Urinary bladder (tissue), 3 donors: ENCODE measurements at regions not wholly inside any gene's neighbourhood (a gene's known extent, or its start where the extent isn't known, plus 50 kb on each side); places are given as distances from the start of the nearest gene placed in this dataset.

Experiments used
- DNase-seq: peaks from one replicate; pipeline ENCODE4 v3.0.0-alpha.2; 2015; ENCODE audit errors: extremely low spot score
- H3K27ac ChIP-seq: one replicate; pipeline ENCODE4 v1.5.1; 2013; ENCODE audit warnings: low read depth, mild to moderate bottlenecking, moderate library complexity
- H3K36me3 ChIP-seq: one replicate; pipeline ENCODE4 v1.6.1; 2013; ENCODE audit warnings: mild to moderate bottlenecking, moderate library complexity; ENCODE audit not compliant: insufficient read depth
- H3K4me1 ChIP-seq: one replicate; pipeline ENCODE4 v1.6.1; 2013; ENCODE audit warnings: mild to moderate bottlenecking, moderate library complexity; ENCODE audit not compliant: insufficient read depth
- H3K4me3 ChIP-seq: one replicate; pipeline ENCODE4 v1.5.1; 2013; ENCODE audit warnings: low read depth, low read length
- WGBS: extraction: QIAGEN DNeasy Blood & Tissue Kit; methylation state at CpG from one replicate; pipeline ENCODE4 v1.1.7; 2013; 5-methylcytosine and 5-hydroxymethylcytosine counted together
- donor health status: healthy with polysubstance abuse.
- donor health status: healthy.

DNA sequence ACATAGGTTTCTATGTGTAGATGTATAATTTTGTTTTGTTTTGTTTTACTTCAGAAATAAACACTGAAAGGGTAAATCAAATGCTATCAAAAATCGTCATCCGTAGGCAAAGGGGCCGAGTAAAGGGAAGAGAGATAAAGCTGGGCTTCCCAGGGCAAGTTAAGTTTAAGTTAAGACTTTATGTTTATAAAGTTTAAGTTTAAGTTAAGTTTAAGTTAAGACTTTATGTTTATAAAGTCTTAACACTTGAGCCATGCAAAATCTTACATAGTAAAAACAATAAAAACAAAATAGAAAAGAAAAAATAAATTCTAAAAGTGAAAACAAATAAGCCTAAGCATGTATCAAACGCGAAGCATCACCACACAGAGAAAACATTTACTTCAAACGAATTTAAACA lies 216.1 kb upstream of the SYNDIG1 start:
- H3K4me3 ChIP-seq = no peak overlapping the region
- H3K27ac ChIP-seq = no peak overlapping the region
- no peak for DNase-seq
- H3K36me3 ChIP-seq = no peaks in the 10 kb centered on the region
- no peaks in the 10 kb centered on the region for H3K4me1 ChIP-seq
- WGBS = 58% methylated on average over 6 of the region's 6 CpGs

DNA sequence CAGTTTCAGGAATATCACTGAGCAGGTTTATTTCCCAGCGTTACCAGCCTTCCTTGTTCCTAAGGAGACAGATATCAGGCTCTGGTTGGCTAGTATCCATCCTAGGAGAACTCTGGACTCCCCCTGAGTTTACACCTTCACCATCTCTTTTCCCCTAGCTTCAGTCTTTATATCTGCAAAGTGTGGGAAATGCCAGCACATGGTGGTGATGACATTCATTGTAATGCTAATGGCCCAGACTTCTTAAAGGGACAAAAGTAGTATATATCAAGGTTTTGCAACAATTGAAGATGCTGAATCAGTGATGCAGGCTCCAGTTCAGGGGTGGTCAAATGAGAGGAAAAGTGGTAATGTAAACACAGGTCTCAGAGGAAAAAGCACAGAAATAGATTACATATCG lies 224.3 kb upstream of the SYNDIG1 start:
- no peak for DNase-seq
- Histone ChIP-seq H3K27ac (no peak overlapping the region), H3K4me1 (no peaks in the 10 kb centered on the region), H3K4me3 (no peak overlapping the region), H3K36me3 (no peaks in the 10 kb centered on the region)
- WGBS = 55% methylated on average over 2 of the region's 2 CpGs

- H3K4me3 ChIP-seq = no peak overlapping the region
- H3K4me1 ChIP-seq = no peaks in the 10 kb centered on the region
- DNase-seq = no peak
- no peaks in the 10 kb centered on the region for H3K36me3 ChIP-seq
- 87% methylated on average over 4 of the region's 4 CpGs for WGBS
- no peak overlapping the region for H3K27ac ChIP-seq
These were observed 226.7 kb upstream of the SYNDIG1 start for GRCh38 chr20:24242763-24243162.

GRCh38 chr20:24241466-24241865 lies 228.0 kb upstream of the SYNDIG1 start:
- Histone ChIP-seq H3K36me3 (no peaks in the 10 kb centered on the region), H3K4me3 (no peak overlapping the region), H3K27ac (no peak overlapping the region), H3K4me1 (no peaks in the 10 kb centered on the region)
- 90% methylated on average over 7 of the region's 7 CpGs for whole genome bisulfite sequencing
- no peak for DNase-seq

GRCh38 chr20:24236963-24237362 lies 232.5 kb upstream of the SYNDIG1 start:
- H3K36me3 ChIP-seq = no peaks in the 10 kb centered on the region
- no peak overlapping the region for H3K27ac ChIP-seq
- no peak for DNase-seq
- H3K4me3 ChIP-seq = no peak overlapping the region
- no peaks in the 10 kb centered on the region for H3K4me1 ChIP-seq
- 83% methylated on average over 3 of the region's 3 CpGs for WGBS

- DNase-seq = no peak
- H3K36me3 ChIP-seq = no peaks in the 10 kb centered on the region
- H3K4me1 ChIP-seq = no peaks in the 10 kb centered on the region
- no peak overlapping the region for H3K27ac ChIP-seq
- WGBS = 54% methylated on average over 8 of the region's 8 CpGs
- no peak overlapping the region for H3K4me3 ChIP-seq
These were observed 233.2 kb upstream of the SYNDIG1 start for GRCh38 chr20:24236201-24236600.

DNA sequence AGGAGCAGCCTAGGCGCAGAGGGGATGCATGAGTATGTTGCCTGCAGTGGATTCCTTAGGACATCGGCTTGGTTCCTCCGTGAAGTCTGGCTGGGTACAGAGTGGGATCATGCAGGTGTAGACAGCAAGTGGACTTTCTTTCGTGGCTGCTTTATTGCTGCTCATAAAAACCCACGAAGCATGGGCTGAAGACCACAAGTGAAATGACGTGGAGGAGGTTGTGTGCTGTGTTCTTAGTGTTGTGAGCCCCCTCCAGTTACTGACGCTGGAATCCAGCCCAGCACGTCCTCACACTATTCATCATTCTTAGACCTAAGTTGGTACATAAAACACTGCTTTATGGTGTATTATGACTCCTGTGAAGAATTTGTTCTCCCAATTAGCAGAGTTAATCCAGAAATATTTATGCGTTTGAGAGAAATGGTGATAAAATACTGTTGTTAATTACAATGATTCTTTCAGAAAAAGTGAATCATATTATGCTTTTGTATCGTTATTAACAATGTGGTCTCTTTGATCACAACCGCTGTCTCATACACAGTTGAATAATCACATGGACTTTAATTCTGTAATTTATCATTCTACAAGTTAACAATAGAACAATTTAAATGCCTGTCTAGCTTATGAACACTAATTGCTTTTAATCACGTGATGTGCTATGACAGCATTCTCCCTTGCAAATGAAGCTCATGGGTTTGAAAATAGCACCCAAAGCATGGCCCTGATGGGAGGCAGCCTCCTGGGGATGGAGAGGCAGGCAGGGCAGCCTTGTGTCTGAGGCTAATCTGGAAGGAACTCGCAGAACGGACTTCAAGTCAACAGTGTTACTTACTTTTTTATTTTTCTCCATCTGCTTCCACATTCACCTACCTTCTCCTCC lies 233.9 kb upstream of the SYNDIG1 start:
- no peaks in the 10 kb centered on the region for H3K36me3 ChIP-seq
- no peak overlapping the region for H3K4me3 ChIP-seq
- no peak for DNase-seq
- 70% methylated on average over 14 of the region's 14 CpGs for WGBS
- H3K4me1 ChIP-seq = no peaks in the 10 kb centered on the region
- H3K27ac ChIP-seq = no peak overlapping the region

- H3K4me3 ChIP-seq = no peak overlapping the region
- no peak for DNase-seq
- H3K4me1 ChIP-seq = no peaks in the 10 kb centered on the region
- no peak overlapping the region for H3K27ac ChIP-seq
- H3K36me3 ChIP-seq = no peaks in the 10 kb centered on the region
- 26% methylated on average over 3 of the region's 3 CpGs for WGBS
These were observed 239.0 kb upstream of the GGTLC1 start for GRCh38 chr20:24227600-24227999.

DNA sequence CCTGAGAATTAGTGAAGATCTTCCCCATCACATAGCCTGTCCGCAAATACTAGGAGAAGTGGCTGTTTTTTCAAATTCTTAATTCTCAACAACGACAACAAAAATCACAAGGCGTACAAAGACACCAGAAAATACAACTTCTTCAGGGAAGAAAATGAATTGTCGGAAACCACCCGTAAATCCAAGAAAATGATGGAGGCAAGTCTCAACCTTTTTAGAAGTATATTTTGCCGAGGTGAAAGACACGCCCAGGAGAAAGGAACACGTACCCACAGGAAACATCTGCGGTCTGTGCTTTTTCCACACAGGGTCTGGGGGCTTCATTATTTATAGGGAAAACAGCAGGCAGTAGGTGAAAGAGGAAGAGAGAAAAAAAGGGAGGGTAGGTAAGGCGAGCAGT lies 223.9 kb upstream of the GGTLC1 start:
- DNase-seq = no peak
- Histone ChIP-seq H3K27ac (no peak overlapping the region), H3K36me3 (no peaks in the 10 kb centered on the region), H3K4me3 (no peak overlapping the region), H3K4me1 (no peaks in the 10 kb centered on the region)
- 50% methylated on average over 10 of the region's 10 CpGs for whole genome bisulfite sequencing

- H3K36me3 ChIP-seq = no peaks in the 10 kb centered on the region
- H3K27ac ChIP-seq = no peak overlapping the region
- H3K4me1 ChIP-seq = no peaks in the 10 kb centered on the region
- no peak for DNase-seq
- no peak overlapping the region for H3K4me3 ChIP-seq
These were observed 223.4 kb upstream of the GGTLC1 start for GRCh38 chr20:24211972-24212371.

DNA sequence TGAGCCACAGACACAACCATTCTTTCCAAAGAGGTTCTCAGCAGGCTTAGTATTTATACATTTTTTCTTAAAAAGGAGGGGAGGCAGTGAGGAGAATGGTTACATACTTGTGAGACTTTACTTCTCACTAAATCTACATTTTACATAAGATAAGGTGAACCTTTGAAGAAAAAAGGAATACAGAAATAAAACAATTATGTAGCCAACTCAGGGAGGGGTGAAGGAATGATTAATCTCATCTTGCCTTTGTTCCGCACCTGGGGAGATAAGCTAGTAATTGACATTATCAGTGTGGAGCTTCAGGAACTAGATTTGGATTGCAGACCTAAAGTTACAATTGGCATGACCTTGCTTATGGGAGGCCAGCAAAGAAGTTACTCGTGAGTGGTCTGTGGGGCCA lies 221.8 kb upstream of the GGTLC1 start:
- Histone ChIP-seq H3K36me3 (no peaks in the 10 kb centered on the region), H3K4me3 (no peak overlapping the region), H3K27ac (no peak overlapping the region), H3K4me1 (no peaks in the 10 kb centered on the region)
- DNase-seq = no peak
- WGBS = 67% methylated on average over 2 of the region's 2 CpGs

DNA sequence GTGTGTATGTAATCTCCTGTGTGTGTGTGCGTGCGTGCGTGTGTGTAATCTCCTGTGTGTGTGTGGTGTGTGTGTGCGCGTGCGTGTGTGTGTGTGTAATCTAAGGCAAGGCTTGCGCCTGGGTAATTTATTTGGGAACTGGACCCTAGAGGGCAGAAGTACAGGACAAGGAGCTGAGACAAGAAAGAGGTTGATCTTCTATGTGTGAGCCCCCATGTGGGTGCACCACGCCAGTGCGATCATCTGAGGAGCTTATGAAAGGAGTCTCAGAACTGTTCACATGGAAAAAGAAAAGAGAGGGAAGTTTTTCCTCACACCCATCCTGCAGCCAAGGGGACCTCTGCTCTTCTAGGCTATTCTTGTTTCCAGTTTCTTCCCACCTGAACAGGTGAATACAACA lies 220.1 kb upstream of the GGTLC1 start:
- Histone ChIP-seq H3K4me3 (no peak overlapping the region), H3K36me3 (no peaks in the 10 kb centered on the region), H3K4me1 (no peaks in the 10 kb centered on the region), H3K27ac (no peak overlapping the region)
- 87% methylated on average over 9 of the region's 9 CpGs for WGBS
- DNase-seq = no peak

GRCh38 chr20:24207803-24208300 lies 219.3 kb upstream of the GGTLC1 start:
- DNase-seq = no peak
- Histone ChIP-seq H3K36me3 (no peaks in the 10 kb centered on the region), H3K27ac (no peak overlapping the region), H3K4me3 (no peak overlapping the region), H3K4me1 (no peaks in the 10 kb centered on the region)
- WGBS = 88% methylated on average over 26 of the region's 26 CpGs

DNA sequence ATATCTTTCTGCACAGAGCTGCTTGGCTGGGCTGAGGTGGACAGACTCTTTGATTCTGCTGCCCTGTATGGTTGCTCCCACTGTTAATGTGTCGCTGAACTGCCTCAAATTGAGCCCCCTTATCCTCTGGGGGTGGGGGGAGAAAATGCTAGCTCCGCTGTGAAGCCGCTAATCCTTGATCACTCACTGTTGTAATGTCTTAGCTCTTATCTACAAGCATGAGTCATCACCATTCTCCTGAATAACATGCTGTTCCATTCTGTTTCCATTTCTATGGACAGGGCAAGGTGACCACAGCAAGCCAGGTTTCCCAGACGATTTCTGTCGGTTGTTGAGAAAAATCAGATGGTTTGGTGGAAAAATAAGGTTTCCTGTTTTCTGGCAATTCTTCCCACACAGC lies 218.4 kb upstream of the GGTLC1 start:
- 49% methylated on average over 5 of the region's 5 CpGs for WGBS
- Histone ChIP-seq H3K4me3 (no peak overlapping the region), H3K36me3 (no peaks in the 10 kb centered on the region), H3K4me1 (no peaks in the 10 kb centered on the region), H3K27ac (no peak overlapping the region)
- no peak for DNase-seq
